Right lobe of liver (tissue), 4 donors: ENCODE measurements at regions not wholly inside any gene's neighbourhood (a gene's known extent, or its start where the extent isn't known, plus 50 kb on each side); places are given as distances from the start of the nearest gene placed in this dataset.

Experiments used
- CTCF ChIP-seq, 4 donors: fragments of 200-600 bp in 3 of 4; fragments of 450-650 bp in 1 of 4; IDR thresholded peaks; one replicate each; pipeline versions ENCODE4 v1.5.1 to v1.8.0; 2016 to 2022; ENCODE audit warnings: antibody characterized with exemption in 4 of 4, mild to moderate bottlenecking in 2 of 4
- POLR2A ChIP-seq: fragments of 450-650 bp; IDR thresholded peaks from one replicate; pipeline ENCODE4 v1.6.1; 2017; ENCODE audit warnings: antibody characterized with exemption, mild to moderate bottlenecking
- donor health status: DM: no; HTN: no; CAD: no.
- donor health status: DM: no; HTN: no; CAD: no.
- donor health status: DM: no; HTN: yes; CAD: no.

DNA sequence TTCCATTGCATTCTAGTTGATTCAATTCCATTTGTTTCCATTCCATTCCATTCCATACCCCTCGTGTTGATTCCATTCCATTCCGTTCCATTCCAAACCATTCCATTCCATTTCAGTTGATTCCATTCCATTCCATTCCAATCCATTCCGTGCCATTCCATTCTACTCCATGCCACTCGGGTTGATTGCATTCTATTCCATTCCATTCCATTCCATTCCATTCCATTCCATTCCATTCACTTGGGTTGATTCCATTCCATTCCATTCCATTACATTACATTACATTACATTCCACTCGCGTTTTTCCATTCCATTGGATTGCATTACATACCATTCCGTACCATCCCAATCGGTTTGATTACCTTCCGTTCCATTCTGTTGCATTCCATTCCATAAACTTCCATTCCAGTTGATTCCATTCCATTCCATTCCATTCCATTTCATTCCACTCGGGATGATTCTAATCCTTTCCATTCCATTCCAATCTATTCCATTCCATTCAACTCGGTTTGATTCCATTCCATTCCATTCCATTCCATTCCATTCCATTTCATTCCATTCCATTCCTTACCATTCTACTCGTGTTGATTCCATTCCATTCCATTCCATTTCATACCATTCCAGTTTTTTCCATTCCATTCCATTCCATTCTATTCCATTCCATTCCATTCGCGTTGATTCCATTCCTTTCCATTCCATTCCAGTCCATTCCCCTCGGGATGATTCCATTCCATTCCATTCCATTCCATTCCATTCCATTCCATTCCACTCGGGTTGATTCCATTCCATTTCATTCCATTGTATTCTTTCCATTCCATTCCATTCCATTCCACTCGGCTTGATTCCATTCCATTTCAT lies 1140.4 kb downstream of the RPIA start:
- TF ChIP-seq CTCF (IDR thresholded peaks at IDR 0.05) = no peak
- no peak for TF ChIP-seq POLR2A
